ENCODE measurements at regions not wholly inside any gene's neighbourhood (a gene's known extent, or its start where the extent isn't known, plus 50 kb on each side); places are given as distances from the start of the nearest gene placed in this dataset.

GRCh38 chr4:157882901-157883300 is 289.9 kb downstream of the GASK1B start:
- DNase-seq (ENCODE audit: low read depth): no peak

GRCh38 chr4:157880761-157881160 is 292.1 kb downstream of the GASK1B start:
- DNase-seq (ENCODE audit: low read depth): no peak

GRCh38 chr4:157854819-157855218 is 318.0 kb downstream of the GASK1B start:
- DNase-seq (ENCODE audit: low read depth): no peak

- no peak for DNase-seq (ENCODE audit: low read depth)
Observed at GRCh38 chr4:157840648-157841047, 332.2 kb downstream of the GASK1B start.

- DNase-seq (ENCODE audit: low read depth): no peak
Observed at GRCh38 chr4:157840034-157840433, 332.8 kb downstream of the GASK1B start.

- no peak for DNase-seq (ENCODE audit: low read depth)
Observed at GRCh38 chr4:157838366-157838765, 334.5 kb downstream of the GASK1B start.

- no peak for DNase-seq (ENCODE audit: low read depth)
Observed at GRCh38 chr4:157837071-157837703, 335.6 kb downstream of the GASK1B start.

GRCh38 chr4:157832596-157832995 is 340.2 kb downstream of the GASK1B start:
- DNase-seq (ENCODE audit: low read depth): no peak

- no peak for DNase-seq (ENCODE audit: low read depth)
Observed at GRCh38 chr4:157824021-157824420, 348.8 kb downstream of the GASK1B start.

GRCh38 chr4:157821814-157822213 is 351.0 kb downstream of the GASK1B start:
- no peak for DNase-seq (ENCODE audit: low read depth)

- no peak for DNase-seq (ENCODE audit: low read depth)
Observed at GRCh38 chr4:157819693-157820464, 352.9 kb downstream of the GASK1B start.

- no peak for DNase-seq (ENCODE audit: low read depth)
Observed at GRCh38 chr4:157818946-157819692, 353.7 kb downstream of the GASK1B start.

GRCh38 chr4:157810137-157810774 is 362.6 kb downstream of the GASK1B start:
- DNase-seq (ENCODE audit: low read depth): no peak

GRCh38 chr4:157808796-157809383 is 363.9 kb downstream of the GASK1B start:
- no peak for DNase-seq (ENCODE audit: low read depth)

GRCh38 chr4:157806184-157806583 is 366.6 kb downstream of the GASK1B start:
- no peak for DNase-seq (ENCODE audit: low read depth)

GRCh38 chr4:157804986-157805385 is 367.8 kb downstream of the GASK1B start:
- no peak for DNase-seq (ENCODE audit: low read depth)

- DNase-seq (ENCODE audit: low read depth): no peak
Observed at GRCh38 chr4:157803845-157804521, 368.8 kb downstream of the GASK1B start.

GRCh38 chr4:157803421-157803820 is 369.4 kb downstream of the GASK1B start:
- DNase-seq (ENCODE audit: low read depth): no peak

- DNase-seq (ENCODE audit: low read depth): no peak
Observed at GRCh38 chr4:157795495-157795894, 377.3 kb downstream of the GASK1B start.

GRCh38 chr4:157792716-157793115 is 380.1 kb downstream of the GASK1B start:
- DNase-seq (ENCODE audit: low read depth): no peak

- no peak for DNase-seq (ENCODE audit: low read depth)
Observed at GRCh38 chr4:157791236-157791635, 381.6 kb downstream of the GASK1B start.

GRCh38 chr4:157787618-157788017 is 385.2 kb downstream of the GASK1B start:
- no peak for DNase-seq (ENCODE audit: low read depth)
